ENCODE measurements at regions not wholly inside any gene's neighbourhood (a gene's known extent, or its start where the extent isn't known, plus 50 kb on each side); places are given as distances from the start of the nearest gene placed in this dataset.

DNA sequence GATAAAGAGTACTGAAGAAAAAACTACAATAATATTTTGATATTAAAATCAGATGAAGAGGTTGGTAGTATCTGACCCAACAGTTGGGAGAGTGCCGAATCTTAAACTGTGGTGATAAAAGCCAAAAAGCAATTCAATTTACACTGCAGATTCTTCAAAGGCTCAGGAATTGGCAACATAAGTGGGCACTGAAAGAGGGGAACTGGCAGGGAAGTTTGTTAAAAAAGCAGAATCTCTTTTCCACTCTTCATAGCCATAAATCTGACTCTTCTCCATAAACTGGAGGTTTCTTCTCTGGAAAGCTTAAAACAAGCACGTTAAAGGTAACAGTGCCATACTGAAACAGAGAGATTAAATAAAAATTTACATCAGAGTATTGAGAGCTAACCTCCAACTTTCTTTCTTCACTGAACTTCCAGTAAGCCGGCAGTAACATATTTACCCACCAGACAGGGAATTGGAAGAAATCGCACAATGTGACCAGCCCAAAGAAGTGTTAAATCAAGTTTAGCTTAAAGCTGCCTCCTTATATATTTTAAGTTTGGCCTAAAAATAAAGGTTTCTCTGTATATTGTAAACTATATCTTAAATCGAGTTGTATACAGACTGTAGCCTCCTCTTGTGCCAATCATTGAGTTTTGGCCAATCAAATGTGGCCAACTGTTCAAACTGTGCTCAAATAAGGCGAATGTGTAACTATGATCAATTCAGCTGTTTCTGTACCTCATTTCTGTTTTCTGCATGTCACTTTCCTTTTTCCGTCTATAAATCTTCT, 358.3 kb downstream of the NXPE2 start:
- DNase-seq (ENCODE audit: low spot score): no peak

DNA sequence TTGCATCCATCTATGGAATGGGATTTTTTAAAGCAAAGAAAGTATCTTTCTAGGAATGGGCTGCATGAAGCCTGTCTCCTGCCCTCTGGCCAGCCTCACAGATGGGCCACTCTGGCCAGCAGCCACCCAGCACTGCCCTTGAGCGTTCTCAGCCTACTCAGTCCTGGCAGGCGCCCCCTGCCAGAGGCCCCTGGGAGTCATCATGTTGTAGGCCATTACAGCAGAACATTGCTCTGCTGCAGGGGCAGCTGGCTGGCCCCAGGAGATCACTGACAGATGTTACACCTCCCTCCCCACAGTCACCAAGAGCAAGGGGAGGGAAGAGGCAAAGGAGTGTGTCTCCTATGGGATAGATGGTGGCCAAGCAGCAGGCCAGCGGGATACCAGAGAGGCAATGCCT, 363.7 kb downstream of the NXPE2 start:
- DNase-seq (ENCODE audit: low spot score): no peak

DNA sequence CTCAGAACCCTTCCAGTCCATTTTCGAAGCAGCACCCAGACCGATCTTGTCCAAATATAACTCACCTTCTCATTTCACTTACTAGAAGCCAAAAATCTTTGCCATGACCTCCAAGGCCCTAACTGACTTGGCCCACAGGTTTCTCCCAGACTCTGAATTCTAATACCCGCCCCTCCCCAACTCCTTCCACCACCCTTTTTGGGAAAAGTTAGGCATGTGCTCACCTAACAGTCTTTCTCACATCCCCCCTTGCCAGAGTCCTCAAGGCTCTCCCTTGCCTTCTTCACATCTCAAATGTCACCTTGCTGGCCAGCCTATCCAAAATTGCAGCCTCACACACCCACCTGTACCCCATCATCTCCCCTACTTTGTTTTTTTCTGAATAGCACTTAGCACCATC, 369.3 kb downstream of the NXPE2 start:
- no peak for DNase-seq (ENCODE audit: low spot score)

DNA sequence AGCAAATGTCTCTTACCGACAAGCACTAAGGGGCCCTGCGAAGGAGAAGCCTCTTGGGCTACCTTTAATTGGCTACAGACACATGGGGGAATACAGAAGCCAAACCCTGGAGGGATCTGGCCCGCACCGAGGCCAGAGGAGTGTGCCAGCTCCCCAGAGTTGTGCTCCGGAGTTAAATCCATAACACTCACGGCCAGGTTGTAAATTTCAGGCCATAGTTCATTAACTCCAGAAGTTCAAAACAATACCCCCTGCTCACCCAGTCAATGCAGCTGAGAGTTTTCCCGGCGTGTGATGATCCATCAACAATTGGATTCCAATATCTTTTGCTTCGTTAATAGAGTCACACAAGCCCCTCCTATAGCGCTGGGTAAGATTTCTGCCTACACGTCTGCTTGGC, 371.5 kb downstream of the NXPE2 start:
- DNase-seq (ENCODE audit: low spot score): no peak

DNA sequence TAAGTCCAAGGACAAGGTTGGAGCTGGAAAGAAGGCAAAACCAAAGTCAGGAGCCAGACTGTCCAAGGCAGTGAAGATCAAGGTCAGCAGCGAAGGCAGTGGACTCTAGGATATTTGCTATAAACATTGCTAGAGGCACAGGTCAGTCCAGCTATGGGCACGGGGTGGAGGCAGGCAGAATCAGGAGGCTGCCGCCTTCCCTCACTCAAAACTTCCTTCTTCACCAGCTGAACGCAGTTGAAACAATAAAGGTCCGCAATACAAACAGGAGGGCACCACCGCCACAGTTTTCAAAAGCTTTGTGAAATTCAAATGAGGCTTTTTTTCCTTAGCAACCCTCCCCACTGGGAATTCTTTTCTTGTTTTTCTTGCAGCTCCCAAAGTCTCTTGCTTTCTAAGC, 372.4 kb downstream of the NXPE2 start:
- DNase-seq (ENCODE audit: low spot score): no peak

DNA sequence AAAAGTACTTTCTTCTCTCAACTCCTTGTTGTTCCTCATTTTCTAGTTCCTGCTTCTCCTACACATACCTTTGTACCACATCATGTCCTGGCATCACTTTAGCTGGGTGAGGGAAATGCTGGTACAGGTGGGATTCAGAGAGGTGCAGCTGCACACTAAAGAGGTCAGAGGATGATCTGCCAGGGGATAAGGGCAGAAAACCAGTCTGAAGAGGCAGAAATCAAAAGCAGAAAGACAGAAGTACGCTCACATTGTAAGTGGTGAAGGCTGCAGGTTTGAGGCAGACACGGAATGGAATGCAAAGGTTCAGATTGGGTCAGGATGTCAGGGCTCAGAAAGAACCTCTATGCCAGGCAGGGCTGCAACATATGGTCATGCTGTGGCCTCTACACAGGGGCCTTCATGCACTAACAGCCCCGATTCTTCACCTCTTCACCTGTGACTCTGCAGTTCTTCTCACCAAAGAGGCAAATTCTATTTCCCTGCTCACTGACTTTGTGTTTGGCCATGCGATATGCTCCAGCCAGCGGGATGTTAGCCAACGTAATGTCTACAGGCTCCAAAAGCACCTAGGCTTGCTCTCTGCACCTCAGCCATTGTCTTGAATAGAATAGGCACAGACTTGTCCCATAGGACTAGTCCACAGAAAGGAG, 373.7 kb downstream of the NXPE2 start:
- DNase-seq (ENCODE audit: low spot score): no peak

DNA sequence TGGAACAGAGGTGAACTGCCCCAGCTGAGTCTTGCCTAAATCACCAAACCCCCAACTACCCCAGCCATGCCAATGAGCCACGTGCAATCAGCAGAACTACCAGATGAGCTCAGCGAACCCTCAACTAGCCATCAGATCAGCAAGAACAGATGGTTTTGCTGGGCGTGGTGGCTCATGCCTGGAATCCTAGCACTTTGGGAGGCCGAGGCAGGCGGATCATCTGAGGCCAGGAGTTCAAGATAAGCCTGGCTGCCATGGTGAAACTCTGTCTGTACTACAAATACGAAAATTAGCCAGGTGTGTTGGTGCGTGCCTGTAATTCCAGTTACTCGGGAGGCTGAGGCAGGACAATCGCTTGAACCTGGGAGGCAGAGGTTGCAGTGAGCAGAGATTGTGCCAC, 374.3 kb downstream of the NXPE2 start:
- DNase-seq (ENCODE audit: low spot score): no peak

DNA sequence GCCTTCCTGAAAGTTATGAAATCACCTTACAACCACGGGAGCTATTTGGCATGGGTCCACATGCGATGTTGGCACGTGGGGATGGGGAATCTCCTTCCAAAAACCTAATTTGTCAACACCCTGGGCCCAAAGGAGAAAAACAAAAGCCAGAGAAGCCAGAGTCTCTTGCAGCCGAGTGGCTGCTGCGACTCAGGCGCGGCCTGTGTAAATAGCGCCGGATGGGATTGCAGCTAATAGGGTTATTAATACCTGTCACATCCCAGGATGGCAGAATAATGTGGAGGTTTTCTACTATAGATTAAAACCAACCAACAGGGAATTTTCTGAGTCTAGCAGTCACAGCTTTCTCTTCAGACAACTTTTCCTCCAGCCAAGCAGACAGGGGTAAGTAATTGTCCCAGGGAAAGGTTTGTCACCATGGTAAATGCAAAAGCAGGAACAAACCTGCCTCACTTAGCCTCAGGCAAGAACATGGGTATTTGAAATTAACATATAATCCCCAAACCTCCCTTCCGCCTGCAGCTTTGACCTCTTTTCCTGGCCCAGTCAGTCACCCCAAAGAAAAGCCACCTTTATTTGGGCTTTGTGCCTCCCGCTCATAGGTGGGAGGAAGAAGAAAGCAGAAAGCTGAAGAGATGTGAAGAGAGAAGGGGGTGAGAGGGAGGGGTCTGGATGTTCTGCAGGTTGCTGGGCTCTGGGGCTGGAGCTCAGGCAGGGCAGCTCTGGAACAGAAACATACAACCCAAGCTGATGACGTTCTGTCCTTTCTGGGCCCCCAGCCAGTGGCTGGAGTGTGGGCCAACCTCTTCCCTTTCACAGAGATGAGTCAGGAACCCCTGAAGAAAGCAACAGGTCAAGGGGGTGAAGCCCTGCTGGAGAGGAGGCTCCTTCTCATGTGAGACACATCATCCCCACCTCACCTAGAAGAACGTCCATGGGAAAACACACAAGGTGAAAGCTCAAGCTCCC, 376.5 kb downstream of the NXPE2 start:
- no peak for DNase-seq (ENCODE audit: low spot score)

DNA sequence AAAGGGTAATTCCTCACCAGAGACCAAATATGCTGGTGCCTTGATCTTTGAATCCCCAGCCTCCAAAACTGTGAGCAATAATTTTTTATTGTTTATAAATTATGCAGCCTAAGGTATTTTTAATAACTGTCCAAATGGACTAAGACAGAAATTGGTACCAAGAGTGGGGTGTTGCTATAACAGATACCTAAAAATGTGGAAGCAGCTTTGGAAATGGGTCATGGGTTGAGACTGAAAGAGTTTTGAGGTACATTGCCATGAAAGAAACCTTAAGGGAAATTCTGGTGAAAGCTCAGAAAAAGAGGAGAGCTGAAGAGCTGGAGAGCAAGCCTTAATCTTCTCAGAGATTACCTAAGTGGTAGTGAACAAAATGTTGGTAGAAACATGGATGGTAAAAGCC, 378.2 kb downstream of the NXPE2 start:
- DNase-seq (ENCODE audit: low spot score): no peak

DNA sequence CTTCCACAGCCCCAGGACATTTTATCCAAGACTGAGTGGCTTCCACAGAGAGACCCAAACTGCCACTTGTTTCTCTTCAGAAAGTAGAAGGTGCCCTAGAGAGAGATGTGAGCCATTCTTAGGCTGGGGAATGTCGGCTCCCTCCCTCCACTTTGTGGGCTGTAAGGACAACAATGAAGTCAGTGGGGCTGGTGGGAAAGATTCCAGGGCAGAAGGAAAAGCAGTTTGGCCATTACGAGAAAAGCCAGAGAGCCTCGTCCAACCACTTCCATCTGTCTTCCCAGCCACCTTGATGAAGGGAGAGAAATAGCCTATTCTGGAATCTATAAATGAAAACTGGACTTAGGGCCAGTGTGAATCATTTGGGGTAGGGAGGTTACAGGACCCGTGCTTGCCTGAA, 382.5 kb downstream of the NXPE2 start:
- no peak for DNase-seq (ENCODE audit: low spot score)

DNA sequence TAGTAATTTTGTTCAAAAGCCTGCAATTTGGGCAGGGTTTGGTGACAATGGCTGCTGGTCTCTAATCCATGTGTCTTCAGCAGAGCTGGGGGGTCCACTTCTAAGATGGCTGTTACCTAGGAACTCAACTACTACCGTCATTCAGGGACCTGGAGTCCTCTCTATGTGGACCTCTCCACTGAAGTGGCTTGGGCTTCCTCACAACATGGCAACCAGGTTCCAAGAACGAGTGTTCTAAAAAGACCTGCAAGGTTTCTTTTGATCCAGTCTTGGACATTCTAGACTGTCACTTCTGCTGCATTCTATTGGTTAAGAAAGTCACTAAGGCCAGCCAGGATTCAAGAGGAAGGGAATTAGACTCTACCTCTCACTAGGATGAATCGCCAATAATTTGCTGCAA, 387.0 kb downstream of the NXPE2 start:
- DNase-seq (ENCODE audit: low spot score): no peak

DNA sequence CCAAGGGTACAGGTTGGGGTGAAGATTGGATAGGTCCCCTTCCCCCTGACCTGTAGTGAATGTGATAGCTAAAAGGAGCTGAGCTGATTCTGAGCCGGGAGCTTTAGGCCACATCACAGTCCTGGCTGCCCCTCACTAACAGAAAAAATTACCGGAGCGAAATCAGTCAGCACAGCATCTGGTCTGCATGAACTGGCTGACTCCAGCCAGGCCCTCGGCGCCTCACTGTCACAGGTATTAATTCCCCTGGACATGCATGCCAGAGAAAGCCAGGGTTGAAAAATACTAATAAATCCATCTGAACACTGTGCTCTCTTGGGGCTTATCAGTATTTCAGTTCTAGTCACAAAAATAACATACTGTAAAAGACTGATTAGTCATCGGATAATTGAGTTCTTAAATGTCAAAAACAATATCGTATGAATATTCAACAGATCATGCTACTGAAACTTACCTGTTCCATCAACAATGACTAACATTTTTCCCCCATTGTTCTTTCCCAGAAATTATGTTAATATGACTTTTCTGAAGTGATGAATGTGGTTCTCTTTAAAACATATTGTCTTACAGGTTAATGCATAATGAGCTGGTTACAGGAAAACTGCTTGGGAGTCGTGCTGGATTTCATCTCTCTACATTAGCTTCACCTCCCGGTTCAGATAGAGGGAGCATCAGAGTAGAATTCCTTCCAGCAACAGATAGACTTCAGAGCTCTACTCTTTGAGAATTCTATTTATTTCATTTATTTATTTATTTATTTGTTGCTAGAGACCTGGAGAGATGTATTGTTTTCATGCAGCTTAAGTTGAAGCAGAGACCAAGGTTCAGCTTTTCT, 387.7 kb downstream of the NXPE2 start:
- DNase-seq (ENCODE audit: low spot score): no peak

DNA sequence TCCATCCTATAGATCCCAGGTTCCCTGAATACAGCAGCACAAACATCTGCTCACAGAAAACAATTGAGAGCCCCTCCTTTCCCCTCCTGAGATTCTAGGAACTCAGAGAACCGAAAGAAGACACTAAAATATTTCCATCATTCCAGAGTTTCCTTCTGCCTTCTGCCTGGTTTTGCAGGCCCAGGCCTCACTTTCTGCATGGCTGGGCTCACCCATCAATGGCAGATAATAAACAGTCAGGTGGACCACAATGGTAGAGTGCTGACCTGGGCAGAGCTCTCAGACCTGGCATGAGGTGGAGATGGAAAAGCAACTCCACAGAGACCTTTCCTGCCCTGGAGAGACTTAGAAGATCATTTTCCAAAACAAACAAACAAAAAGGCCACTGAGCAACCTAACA, 389.1 kb downstream of the NXPE2 start:
- DNase-seq (ENCODE audit: low spot score): no peak

DNA sequence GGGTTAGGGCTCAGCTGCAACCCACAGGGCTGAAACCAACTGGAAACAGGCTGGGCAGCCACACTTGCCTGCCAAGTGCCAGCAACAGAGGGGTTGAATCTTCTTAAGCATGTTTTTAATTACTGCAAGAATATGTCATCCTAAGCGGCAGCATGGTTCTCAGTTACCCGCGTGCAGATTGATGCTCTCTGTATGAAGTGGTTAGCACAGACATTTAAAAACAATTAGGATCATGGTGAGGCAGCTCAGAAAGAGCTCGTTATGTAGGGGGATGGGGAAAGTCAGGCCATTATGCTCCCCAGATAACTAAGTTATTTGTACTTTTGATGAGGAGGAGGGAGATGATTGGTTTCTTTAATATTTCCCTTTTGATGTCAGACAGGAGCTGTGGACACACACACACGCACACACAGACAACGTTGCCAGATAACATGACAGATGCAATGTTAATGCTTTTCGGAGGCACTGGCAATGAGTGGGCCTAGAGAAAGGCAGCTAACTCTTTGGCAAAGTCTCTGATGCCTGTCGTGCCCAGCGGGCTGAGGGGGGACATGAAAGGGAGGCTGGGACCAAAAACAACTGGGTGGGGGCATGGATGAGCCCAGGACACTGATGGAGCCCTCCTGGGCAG, 389.7 kb downstream of the NXPE2 start:
- no peak for DNase-seq (ENCODE audit: low spot score)

DNA sequence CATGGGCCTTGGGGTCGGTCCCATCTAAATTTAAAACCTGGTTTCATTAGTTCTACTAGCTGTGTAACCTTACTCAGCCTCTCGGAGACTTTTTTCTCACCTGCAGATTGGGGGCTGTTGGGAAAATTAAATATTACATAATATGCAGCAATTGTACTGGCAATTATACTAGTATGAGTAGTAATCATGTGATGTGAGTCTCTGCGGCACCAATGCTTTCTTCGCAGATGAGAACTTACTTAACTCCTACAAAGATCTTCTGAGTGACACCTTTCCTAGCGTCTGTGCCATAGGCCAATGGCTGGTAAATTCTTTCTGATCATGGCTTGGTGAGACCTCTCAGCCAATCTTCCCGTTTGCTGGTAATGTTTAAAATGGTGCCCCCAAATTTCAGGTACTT, 391.3 kb downstream of the NXPE2 start:
- no peak for DNase-seq (ENCODE audit: low spot score)

DNA sequence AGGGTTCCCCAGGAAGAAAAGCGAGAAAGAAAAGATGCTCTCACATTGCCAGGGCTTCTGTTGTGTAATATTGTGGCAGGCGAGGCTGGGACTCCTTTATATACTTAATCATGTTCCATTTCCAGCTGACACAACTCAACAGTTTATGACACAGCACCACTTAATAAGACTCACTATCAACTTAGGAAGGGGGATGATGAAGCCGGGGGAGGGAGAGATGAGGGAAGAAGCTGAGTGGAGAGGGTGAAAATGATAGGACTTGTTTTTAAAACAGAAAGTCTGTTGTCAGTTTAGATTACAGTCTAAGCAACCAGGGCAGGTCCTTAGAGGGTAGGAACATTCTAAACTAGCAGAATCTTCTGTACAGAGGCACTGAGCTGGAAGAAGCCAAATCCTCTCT, 397.0 kb downstream of the NXPE2 start:
- no peak for DNase-seq (ENCODE audit: low spot score)

DNA sequence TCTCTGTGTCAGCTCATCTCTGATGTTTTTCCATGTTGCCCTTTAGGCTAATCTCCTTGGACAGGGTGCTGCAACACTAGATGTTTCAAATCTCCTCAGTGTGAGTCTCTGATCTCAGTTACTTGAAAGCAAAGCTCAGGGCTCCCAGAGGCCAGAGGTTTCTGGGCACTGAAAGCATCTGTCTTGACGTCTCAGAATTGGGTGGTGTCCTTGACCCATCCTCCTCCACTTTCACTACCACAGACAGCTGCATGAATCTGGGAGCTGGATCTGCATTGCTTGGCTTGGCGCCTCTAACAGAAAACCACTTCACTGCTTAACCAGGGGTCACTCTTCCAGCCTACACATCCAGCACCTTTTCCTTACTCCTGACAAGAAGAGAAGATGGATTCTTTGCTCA, 399.4 kb downstream of the NXPE2 start:
- no peak for DNase-seq (ENCODE audit: low spot score)

DNA sequence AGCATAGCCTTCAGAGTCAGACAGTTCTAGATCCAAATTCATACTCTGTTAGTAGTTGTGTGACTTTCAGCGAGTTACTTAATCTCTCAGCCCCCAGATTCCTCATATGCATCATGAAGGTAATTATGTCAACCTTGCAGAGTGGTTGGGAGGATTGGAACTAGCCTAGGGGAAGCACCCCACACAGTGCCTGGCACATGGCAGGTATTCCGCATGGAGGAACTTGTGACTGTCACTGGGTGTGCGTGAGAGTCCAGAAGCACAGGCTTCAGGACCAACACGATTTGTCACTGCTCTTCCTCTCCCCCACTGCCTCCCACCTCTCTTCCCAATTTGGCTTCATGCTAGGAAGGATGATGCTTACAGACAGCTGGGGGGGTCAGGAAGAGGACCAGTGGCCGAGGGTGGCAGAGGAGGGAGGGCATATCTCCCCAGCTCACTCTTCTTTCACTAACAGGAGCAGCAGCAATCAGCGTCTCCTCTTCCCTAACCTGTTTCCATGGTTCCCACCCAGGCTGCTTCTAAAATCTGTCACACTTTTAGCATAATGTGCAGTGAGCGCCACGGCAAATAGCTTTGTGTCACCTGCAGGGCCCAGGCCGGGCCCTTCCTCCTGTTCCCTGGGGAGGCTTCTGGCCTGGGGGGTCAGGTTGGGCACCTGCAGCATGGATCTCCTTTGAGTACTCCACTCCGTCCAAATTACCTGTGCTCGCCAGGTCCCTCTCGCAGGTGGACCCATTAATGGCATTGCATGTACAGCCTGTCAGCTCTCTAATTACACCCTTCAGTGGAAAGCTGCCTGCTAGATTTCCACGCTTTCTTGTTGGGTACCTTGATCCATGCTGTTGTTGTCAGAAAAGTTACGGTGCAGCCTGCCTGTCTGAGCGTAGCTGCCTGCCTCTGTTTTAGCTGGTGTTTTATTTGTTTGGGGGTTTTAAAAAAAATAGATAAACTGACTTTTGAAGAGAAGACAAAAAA, 400.4 kb downstream of the NXPE2 start:
- no peak for DNase-seq (ENCODE audit: low spot score)

DNA sequence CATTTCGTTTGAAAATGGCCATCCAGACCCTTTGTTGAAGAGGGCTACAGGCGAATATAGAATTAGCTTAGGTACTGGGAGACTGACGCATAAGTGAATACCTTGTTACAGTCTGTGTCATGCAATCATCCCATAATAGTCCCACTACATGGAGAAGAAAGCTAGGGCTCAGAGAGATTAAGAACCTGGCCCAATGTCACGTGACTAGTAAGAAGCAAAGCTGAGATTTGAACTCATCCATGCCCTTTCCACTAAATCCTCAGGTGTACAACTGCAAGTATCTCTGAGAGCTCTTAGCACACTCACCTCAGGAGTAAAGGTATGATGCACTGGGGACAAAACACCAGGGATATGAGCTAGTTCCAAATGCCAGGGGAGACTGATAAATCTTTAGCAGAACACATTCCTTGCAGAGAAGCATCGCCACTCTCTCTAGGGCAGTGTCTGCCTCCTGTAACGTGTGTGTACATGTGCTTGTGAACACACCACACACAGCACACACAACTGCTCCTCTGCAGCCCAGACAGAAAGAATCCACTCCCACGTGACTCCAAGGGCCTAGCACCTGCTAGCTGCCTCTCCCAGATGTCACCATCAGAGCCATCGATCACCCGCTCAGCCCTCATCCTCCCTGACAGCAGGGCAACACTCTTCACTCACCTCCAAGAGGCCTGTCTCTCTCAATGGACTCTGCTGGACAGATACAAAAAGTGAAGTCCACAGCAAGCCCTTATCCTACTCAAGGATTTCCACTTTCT, 402.8 kb downstream of the NXPE2 start:
- DNase-seq (ENCODE audit: low spot score): no peak
